CD4-positive, alpha-beta T cell treated with Interleukin-15 for 4 hours (primary cell): ENCODE measurements at regions not wholly inside any gene's neighbourhood (a gene's known extent, or its start where the extent isn't known, plus 50 kb on each side); places are given as distances from the start of the nearest gene placed in this dataset.

Experiments used
- DNase-seq: peaks from one replicate; pipeline ENCODE4 v3.0.0-alpha.2; 2020; ENCODE audit warnings: low spot score

- no peak for DNase-seq
Observed at GRCh38 chr2:209369656-209370055, 54.2 kb upstream of the MAP2 start.

- DNase-seq, result no peak
Observed at GRCh38 chr2:209371407-209371806, 52.4 kb upstream of the MAP2 start.
